Osteoblast (primary cell): ENCODE measurements at regions not wholly inside any gene's neighbourhood (a gene's known extent, or its start where the extent isn't known, plus 50 kb on each side); places are given as distances from the start of the nearest gene placed in this dataset.

ENCODE experiments used
- DNase-seq: peaks from one replicate; pipeline ENCODE4 v3.0.0; 2011; ENCODE audit warnings: low spot score, mixed read lengths; ENCODE audit not compliant: insufficient read length; ENCODE audit errors: missing footprints
- H2AFZ ChIP-seq: 2 replicates; pipeline ENCODE4 v1.6.0; 2011; ENCODE audit warnings: mild to moderate bottlenecking, low read length
- H3K27ac ChIP-seq: 2 replicates; pipeline ENCODE4 v1.5.1; 2011; ENCODE audit warnings: mild to moderate bottlenecking, low read depth, low read length, moderate library complexity
- H3K27me3 ChIP-seq: 2 replicates; pipeline ENCODE4 v1.6.0; 2012; ENCODE audit warnings: mild to moderate bottlenecking, control low read depth, inconsistent platforms, low read length, moderate library complexity; ENCODE audit not compliant: insufficient read depth
- H3K36me3 ChIP-seq: 2 replicates; pipeline ENCODE4 v1.5.1; 2011; ENCODE audit warnings: mild to moderate bottlenecking, low read length, control low read depth, moderate library complexity; ENCODE audit not compliant: insufficient read depth
- H3K4me1 ChIP-seq: 2 replicates; pipeline ENCODE4 v1.5.1; 2011; ENCODE audit warnings: mild to moderate bottlenecking, low read length, control low read depth, moderate library complexity; ENCODE audit not compliant: insufficient read depth
- H3K4me2 ChIP-seq: 2 replicates; pipeline ENCODE4 v1.6.0; 2011; ENCODE audit warnings: mild to moderate bottlenecking, low read length; ENCODE audit not compliant: insufficient read depth
- H3K4me3 ChIP-seq: fragments of 200-600 bp; sonication (generic); 3 replicates; pipeline ENCODE4 v1.5.1; 2012; ENCODE audit warnings: mild to moderate bottlenecking, low read length, inconsistent platforms; ENCODE audit not compliant: insufficient read depth
- H3K79me2 ChIP-seq: 2 replicates; pipeline ENCODE4 v1.6.0; 2012; ENCODE audit warnings: mild to moderate bottlenecking, low read length, control low read depth, inconsistent platforms; ENCODE audit not compliant: insufficient read depth
- H3K9me3 ChIP-seq: 2 replicates; pipeline ENCODE4 v1.5.1; 2011; ENCODE audit warnings: low read depth, low read length, control low read depth
- H4K20me1 ChIP-seq: 2 replicates; pipeline ENCODE4 v1.6.0; 2012; ENCODE audit warnings: mild to moderate bottlenecking, low read length, control low read depth; ENCODE audit not compliant: insufficient read depth
- CTCF ChIP-seq: IDR thresholded peaks from 2 replicates; pipeline ENCODE4 v1.5.1; 2011; ENCODE audit warnings: mild to moderate bottlenecking, low read depth, low read length, moderate library complexity; ENCODE audit errors: extremely low read depth

DNA sequence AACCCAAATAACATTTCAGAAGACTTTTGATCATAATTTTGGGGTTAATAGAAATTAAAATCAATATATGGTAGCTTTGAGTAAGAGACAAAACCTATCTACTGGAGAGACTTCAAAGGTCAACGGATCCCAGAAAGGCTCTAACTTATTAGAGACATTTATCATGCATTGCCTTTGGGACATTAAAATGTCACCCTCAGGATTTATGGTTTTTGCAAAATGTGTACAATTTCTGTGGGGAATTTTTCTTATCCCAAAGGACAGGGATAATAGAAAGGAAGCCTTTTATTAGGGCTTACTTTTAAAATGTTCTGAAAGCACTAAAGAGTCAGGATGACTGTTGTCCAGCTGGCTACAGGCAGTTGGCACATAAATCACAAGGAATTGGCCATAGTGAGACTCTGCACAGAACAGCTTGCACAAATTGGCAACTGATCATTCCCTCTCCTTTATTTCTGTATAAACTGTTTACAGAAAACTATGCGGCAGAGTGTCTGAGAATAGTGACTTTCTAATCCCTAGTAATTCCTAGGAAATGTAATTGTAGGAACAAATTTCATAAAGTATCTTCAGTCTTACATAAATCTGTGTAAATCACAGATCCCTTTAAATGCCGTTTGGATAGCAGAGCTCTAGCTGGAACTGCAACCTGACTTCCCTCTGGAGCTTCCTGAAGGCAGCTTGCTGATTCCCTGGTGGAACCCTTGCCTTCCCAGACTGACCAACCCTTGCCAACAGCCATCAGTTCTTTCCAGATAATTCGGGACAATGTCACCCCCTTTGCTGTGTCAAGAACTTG lies 201.1 kb upstream of the PREP start:
- Histone ChIP-seq H2AFZ (no peak overlapping the region), H4K20me1 (no peaks in the 10 kb centered on the region), H3K9me3 (no peaks in the 10 kb centered on the region), H3K4me3 (no peak overlapping the region), H3K79me2 (no peaks in the 10 kb centered on the region), H3K4me1 (peaks cover 58% of the 10 kb centered on the region), H3K36me3 (no peaks in the 10 kb centered on the region), H3K27ac (peak overlapping the region; percentile 6), H3K4me2 (no peak overlapping the region), H3K27me3 (no peaks in the 10 kb centered on the region)
- no peak for DNase-seq
- no peak for TF ChIP-seq CTCF

DNA sequence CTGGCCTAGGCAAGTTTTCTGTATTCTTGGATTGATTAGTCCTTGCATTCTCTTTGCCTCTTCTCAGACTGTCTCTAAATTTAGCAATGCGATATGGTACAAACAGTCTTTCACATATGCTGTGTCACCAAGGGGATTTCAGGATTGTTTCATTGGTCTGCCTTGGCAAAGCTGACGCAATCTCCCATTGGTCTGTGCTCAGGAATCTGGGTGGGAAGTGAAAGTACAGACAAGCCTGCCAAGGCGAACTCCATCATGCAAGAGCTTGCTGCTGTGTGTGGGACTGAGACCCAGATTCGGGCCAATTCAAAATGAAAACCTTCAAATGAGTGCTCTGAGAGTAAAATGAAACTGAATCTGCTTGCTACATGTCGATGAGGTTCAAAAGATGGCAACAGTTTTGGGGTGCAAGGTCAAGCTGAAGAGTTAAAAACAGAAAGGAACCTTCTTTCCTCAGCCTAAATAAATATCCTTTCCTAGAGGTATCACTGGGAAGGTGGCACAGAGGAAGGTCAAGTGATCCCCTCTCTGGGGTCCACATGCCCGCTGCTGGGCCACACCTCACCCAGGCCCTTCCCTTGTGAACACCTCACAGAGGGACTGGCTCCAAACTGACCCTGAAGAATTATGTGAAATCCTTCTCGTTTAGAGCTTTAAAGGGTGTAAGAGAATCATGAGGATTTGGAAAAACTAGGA lies 198.8 kb upstream of the PREP start:
- Histone ChIP-seq H3K9me3 (no peaks in the 10 kb centered on the region), H3K4me2 (peak overlapping the region; percentile 77), H3K27ac (peak overlapping the region; percentile 98), H2AFZ (peak overlapping the region; percentile 61), H4K20me1 (no peaks in the 10 kb centered on the region), H3K4me1 (peaks cover 41% of the 10 kb centered on the region), H3K4me3 (peak overlapping the region; percentile 12), H3K36me3 (no peaks in the 10 kb centered on the region), H3K27me3 (no peaks in the 10 kb centered on the region), H3K79me2 (no peaks in the 10 kb centered on the region)
- TF ChIP-seq CTCF = no peak
- DNase-seq = peak; percentile 58

GRCh38 chr6:105600336-105601260 lies 197.7 kb upstream of the PREP start:
- Histone ChIP-seq H3K27ac (peak overlapping the region; percentile 98), H3K4me3 (no peak overlapping the region), H3K36me3 (no peaks in the 10 kb centered on the region), H2AFZ (no peak overlapping the region), H3K9me3 (no peaks in the 10 kb centered on the region), H3K79me2 (no peaks in the 10 kb centered on the region), H3K27me3 (no peaks in the 10 kb centered on the region), H3K4me2 (peak overlapping the region; percentile 77), H4K20me1 (no peaks in the 10 kb centered on the region), H3K4me1 (peaks cover 45% of the 10 kb centered on the region)
- DNase-seq = no peak
- TF ChIP-seq CTCF = no peak
